GM18505 (cell line): ENCODE measurements at regions not wholly inside any gene's neighbourhood (a gene's known extent, or its start where the extent isn't known, plus 50 kb on each side); places are given as distances from the start of the nearest gene placed in this dataset.

Source experiments
- ATAC-seq: cut with Tn5 transposase; IDR thresholded peaks from one replicate; pipeline ENCODE4 v1.9.1; 2021; ENCODE audit not compliant: unreplicated experiment
- POLR2A ChIP-seq: IDR thresholded peaks from 4 replicates; pipeline ENCODE4 v1.6.1; 2011; ENCODE audit warnings: borderline replicate concordance; ENCODE audit not compliant: insufficient read depth, insufficient read length; ENCODE audit errors: extremely low read depth

- no peak for ATAC-seq
- no peak for TF ChIP-seq POLR2A
Observed at GRCh38 chr13:26983543-26984320, 187.9 kb downstream of the USP12 start.

- TF ChIP-seq POLR2A = no peak
- no peak for ATAC-seq
Observed at GRCh38 chr13:26980099-26981031, 191.2 kb downstream of the USP12 start.

DNA sequence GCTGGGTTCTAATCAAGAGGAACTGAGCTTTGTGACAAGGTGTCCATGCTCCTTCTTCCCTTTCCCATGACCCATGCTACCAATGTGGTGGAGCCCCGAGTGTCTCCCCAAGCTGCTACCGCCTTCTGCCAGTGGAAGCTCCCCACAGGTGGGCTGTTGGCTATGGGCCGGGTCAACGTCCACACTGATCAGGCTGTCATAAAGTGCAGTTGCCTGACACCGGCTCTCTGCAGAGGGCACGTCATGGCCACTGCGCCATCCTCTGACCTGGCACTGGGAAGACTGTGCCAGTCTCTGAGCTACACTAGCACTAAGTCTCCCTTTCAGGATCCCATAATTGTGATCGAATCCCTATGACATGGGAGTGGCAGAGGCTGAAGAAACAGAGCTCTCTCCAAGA, 192.3 kb downstream of the USP12 start:
- no peak for ATAC-seq
- no peak for TF ChIP-seq POLR2A

DNA sequence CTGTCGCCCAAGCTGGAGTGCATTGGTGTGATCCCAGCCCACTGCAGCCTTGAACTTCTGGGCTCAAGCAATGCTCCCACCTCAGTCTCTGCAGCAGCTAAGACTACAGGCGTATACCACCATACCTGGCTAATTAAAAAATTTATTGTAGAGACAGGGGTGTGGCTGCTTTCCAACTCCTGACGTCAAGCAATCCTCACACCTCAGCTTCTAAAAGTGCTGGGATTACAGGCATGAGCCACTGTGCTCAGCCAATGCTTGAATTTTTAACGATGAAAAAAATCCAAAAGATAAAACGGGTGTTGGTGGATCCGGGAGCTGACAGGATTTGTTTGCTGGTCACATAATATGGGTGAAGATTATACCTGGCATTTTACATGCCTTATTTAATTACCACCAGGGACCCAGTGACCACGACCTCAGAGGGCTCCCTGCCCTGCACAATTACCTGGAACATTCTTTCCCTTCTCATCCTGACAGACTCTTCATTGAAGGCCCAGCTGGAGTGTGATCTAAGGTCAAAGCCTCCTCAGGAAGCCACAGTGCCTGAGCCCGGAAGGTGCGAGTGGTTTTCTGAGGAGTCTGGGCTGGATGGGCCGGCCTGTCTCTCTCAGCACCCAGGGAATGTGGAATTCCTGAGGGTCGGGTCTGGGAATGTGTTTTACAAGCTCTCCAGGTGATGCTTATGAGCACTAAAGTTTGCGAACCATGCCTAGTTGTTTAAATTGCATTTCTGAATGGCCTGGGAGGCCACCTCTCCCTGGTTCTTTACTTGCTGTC, 193.3 kb downstream of the USP12 start:
- no peak for TF ChIP-seq POLR2A
- no peak for ATAC-seq

DNA sequence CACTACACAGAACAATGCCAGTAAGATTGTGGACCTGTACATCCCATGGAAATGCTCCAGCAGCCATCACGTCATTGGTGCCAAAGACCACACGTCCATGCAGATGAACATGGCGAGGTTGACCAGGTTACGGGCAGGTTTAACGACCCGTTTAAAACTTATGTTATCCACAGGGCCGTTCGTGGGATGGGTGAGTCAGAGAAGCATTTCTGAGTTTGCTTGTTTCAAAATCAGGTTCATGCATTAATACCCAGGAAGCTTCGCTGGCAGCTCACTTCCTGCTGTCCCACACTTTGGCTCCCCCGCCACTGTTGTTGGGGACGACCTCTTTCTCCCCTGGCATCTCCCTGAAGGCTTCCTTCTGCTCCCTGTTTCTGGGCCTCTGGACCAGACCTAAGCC, 194.1 kb downstream of the USP12 start:
- ATAC-seq = no peak
- TF ChIP-seq POLR2A = no peak

- no peak for ATAC-seq
Observed at GRCh38 chr13:26976313-26976712, 195.3 kb downstream of the USP12 start.

GRCh38 chr13:26973946-26974345, 197.7 kb downstream of the USP12 start:
- ATAC-seq = no peak
- no peak for TF ChIP-seq POLR2A

More at GRCh38 chr13:26976313-26976712, 195.3 kb downstream of the USP12 start:
- TF ChIP-seq POLR2A = no peak

- TF ChIP-seq POLR2A = no peak
- no peak for ATAC-seq
Observed at GRCh38 chr13:26973295-26973694, 198.3 kb downstream of the USP12 start.

DNA sequence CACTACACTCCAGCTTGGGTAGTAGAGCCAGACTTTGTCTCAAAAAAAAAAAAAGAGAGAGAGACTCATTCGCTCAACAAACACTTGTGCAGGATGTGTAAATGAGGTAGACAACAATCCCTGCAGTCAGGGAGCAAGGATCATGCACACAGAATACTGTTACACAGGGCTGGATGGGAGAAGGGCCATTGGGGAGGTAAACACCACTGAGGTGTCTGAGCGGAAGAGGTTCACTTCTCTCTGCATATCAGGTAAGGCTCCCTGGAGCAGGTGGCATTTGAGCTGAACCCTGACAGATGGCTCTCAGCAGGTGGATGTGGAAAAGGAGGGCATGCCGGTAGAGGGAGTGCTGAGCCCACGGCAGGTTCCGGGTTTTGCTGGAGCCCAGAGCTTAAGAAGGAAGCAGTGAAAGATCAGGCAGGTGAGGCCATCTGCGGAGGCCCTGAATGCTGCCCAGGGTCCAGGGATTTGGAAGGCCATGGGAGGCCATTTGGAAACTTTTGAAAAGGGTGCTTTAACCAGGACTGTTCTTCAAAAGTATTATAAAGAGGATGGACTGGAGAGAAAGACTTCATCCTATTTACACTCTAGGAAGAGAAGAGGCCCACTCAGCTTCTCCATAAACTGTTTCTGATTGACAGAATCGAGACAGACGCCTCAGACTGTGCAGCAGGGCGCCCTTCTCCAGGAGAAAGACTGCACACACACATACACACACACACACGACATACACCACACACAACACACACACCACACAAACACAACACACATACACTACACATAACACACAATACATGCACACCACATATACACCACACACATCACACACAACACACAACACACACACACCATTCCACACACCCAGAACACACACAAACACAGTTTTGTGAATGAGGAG, 199.4 kb downstream of the USP12 start:
- TF ChIP-seq POLR2A = no peak
- no peak for ATAC-seq

- ATAC-seq = no peak
- no peak for TF ChIP-seq POLR2A
Observed at GRCh38 chr13:26968431-26969341, 202.9 kb downstream of the USP12 start.
